HT-29 (cell line): ENCODE measurements at regions not wholly inside any gene's neighbourhood (a gene's known extent, or its start where the extent isn't known, plus 50 kb on each side); places are given as distances from the start of the nearest gene placed in this dataset.

Experiments
- DNase-seq: peaks from one replicate; pipeline ENCODE4 v3.0.0-alpha.2; 2015; ENCODE audit warnings: low spot score

DNA sequence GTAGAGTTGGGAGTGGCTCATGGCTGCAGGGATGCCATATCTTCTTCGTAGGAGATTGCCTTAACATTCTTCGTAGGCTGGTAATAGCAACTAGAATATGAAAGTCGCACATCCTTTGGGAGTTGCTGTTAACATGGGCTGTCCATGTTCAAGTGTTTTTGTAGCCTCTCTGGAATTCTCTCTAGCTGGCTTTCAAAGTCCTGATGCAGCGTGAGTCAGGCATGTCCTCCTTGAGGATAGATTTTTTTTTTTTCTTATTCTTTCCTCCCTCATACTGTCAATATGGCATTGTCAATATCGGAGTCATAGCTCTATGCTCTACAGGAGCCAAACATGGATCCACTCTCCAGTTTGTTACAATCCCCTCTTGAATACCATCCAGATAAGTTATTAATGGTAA is 494.8 kb upstream of the WWC1 start:
- no peak for DNase-seq

DNA sequence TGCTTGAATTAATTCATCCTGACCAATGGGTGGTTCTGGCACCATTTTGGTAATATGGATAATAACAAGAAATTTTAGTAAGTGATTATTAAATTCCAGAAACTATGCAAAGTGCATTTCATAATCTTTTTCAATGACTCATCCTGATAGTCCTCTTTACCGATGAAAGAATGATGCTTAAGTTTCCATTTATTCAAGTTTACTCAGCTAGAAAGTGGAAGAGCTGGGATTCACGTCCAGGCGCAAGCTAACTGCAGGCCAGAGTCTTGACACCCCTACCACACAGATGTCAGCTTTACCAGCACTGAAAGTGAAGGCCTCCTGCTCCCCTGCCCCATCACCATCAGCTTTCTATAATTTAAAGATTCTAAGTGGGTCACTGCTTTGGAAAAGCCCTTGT is 493.5 kb upstream of the WWC1 start:
- DNase-seq: no peak

DNA sequence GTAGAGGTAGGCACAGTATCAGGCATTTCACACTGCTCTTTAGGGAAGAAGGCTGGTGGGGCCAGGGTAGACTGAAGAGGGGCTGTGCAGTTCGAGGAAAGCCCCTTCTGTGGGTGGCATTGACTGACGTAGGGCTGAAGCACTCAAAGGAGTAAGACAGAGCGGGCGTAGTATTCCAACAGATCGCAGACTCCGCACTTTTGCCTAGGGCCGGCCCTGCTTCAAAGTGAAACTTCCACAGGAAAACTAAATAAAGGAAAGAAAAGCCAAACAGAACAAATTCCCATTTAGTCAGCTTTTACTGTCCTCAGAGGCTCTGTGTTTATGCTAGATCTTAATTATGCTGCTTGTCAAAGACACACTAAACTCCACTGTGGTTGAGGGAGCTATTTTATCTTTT is 493.0 kb upstream of the WWC1 start:
- no peak for DNase-seq

DNA sequence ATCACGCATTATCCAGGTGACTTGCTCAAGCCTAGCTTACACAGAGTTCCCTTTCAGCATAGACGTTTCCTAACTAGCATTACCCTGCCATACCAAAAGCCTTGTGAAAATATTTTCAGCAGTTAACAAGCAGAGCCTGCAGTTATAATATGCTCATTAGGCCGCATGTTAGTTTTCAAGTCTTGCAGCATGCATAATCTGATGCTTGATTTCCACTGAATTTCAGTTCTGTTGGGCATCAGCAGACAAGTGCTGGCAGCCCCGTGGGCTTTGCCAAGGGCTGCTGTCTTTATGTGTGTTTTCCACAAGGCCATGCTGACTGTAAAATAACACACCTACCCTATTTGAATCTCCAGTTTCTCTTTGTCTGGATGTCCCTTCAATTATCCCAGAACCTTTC is 491.0 kb upstream of the WWC1 start:
- DNase-seq: no peak

DNA sequence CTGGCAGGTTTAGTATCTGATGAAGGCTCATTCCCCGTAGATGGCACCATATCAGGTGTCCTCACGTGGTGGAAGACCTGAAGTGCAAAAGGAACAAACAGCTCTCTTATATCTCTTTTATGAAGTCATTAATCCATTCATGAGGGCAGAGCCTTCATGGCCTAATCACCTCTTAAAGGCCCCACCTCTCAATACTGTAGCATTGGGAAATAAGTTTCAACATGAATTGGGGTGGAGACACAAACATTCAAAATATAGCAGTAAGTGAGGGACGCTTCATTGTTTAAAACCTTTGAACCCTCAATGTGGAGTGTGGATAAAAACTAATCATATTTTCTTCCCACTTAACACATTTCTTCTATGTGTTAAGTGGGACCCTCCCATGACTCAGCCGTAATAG is 489.4 kb upstream of the WWC1 start:
- no peak for DNase-seq

DNA sequence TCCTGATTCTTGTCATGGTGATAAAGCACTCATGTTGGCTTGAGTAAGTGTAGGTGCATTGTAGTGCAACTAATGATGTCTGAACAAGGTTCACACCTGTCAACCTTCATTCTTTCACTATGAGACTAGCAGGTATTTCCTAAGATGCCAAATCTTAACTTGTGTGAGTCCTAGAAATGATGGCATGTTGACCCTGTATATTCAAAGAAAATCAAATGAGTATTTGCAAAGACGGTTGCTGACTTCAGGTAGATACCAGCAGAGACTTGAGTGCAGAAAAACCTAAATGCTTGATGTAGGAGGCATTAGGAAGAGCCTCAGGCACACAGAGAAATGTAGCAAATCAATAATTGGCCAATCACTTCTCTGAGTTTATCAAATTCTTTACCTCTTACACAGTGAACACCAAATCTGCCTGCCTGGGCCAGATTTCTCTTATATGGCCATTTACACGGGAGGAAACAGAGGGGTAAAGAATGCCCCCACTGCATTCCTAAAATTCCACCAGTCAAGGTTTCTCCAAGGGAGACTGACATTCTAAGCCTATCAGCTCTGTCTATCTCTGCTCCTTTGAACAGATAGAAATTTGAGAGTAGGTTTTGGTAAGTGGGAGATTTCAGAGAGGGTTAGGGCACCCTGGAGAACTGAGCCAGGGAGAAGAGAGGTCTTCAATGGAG is 488.6 kb upstream of the WWC1 start:
- no peak for DNase-seq

DNA sequence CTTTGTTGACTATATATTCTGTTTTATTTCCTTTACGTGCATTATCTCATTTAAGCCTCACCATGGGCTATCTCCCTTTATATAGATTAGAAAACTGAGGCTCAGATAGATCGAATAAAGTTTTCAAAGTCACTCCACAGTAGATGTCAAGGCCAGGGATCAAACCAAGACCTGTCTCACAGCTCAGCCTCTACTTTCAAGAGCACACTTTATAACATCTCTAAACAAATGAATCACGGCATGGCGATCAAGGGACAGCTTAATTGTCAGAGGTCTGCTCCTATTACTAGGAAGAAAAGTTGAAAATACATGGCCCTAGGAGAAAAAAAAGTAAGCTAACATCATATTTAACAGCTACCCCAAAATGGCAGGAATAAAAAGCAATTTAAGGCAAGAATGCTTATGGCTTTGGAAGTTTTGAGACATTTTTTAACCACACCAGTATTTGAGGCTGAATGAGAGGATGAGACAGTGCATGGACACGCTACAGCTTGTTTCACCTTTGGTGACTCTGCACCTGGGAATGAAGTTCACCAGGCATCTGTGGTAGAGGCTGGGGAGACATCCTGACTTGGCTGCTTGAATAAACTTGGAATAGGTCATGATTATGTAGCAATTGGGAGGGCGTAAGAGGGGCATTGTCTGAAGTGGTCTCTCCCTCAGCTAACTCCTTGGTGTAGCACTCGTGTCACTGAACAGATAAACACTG is 486.8 kb upstream of the WWC1 start:
- no peak for DNase-seq

DNA sequence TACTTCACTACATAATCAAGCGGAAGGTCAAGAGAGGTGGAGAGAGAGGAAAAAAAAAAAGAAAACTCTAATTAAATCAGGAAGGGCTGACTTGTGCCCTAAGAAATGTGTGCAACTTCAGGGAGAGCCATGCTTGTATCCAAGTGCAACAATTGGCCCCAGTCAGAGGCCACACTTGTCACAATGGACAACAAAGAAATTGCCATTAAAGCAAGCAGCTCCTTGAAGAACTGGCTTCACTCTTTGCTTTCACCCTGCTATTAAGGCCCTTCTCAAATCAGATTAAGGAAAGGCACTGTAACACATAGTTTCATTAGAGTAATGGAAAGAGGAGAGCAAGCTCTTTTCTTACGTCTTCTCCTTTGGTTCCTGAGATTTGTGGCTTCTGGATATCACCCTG is 480.9 kb upstream of the WWC1 start:
- DNase-seq: no peak

DNA sequence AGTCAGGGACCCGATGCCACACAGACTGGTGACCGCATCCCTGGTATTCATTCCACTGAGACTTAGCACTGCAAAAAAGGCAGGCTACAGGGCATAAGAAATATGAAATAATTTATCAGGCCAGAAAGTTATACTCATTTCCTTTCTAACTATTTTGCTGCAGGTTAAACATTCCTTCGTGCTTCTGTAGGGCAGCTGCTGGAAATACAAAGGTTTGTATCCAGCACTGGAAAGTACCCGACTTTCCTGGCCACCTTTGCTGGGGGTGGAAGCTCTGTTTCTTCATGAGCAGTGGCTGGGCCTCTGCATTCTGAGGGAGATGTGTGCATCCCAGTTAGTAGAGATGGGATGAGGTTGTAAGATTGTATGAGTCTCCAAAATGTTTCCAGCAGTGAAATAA is 478.6 kb upstream of the WWC1 start:
- no peak for DNase-seq

DNA sequence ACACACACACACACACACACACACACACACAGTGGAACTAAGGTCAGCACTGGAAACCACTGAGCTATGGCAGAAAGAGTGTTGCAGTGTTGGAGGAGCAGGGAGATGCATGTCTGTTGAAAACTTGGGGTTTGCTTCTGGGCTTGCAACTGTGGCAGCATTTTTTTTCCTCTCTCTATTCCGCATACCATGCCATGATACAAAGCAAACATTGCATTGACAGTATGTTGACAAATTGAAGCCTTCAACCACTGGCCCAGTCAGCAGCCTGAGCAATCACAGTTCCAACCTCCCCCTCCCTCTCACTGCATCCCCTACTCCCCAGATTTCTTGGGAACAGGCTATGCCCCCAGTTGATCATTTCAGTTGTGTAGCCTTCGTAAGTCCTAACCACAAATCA is 478.1 kb upstream of the WWC1 start:
- no peak for DNase-seq

DNA sequence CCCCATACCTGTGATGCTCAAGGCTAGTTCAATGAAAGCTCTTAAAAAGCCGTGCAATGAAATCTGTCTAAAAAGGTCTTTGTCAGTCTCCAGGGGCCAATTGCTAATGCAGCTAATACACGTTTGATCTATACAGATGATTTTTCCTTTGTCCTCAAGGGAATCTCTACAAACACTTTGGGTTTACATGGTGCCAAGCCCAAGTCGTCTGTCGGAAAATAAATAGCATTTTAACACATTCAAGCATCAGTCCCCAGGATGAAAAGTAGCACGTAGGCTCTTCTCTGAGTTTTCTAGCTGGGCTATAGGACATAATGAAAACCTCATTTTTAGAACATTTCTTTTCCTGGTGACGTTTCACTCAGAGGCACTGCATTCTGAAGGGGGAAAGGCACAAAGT is 477.4 kb upstream of the WWC1 start:
- DNase-seq: no peak

DNA sequence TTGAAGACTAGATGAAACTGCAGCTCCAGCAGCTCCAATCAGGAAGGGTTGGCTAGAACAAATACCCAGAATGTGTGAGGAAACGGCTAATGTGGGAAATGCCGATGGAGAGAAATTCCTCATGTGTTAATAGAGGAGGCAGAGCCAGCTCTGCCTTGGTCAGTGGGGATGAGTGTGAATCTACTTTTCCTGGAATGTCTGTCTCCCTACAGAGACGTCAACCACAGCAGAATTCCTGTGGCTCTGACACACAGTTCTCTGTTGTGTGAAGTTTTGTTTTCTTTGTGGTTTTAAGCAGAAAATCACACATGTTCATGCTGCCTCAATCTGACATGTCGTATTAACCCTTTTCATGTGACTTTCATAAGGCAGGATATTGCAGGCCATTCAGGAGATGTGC is 476.6 kb upstream of the WWC1 start:
- no peak for DNase-seq

DNA sequence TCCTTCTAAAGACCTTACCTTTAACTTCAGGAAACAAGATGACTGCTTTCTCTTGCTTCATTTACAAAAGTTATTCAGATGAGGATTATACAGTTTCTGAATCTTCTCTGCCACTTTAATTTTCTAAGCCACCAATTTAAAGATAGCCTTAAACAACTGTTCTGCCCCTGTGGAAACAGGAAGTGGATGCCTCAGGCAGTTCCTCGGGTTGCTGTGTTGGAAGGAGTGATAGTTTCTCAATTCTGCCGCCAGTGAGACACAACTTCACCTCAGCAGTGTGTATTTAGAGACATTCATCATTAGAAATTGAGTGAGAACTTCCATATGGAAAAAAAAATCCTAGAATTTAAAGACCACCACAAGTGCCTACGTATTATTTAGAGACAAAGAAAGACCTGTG is 475.1 kb upstream of the WWC1 start:
- no peak for DNase-seq

DNA sequence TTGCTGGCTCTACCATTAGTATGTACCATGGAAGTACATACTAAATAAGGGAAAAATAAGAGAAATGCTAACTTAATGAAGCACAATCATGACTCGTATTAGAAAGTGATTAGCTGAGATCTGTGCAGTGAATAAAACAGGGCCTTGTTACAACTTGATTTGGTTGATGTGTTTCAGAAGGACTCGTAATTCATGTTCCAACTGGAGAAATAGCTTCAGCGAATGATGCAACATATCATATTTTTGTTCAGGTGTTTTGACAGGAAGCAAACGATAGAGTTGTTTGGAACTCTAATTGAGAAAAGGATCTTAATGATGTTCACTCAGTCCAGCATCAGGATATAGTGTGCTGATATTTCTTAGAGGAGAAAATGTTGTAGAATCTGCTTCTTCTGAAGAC is 474.6 kb upstream of the WWC1 start:
- DNase-seq: no peak

DNA sequence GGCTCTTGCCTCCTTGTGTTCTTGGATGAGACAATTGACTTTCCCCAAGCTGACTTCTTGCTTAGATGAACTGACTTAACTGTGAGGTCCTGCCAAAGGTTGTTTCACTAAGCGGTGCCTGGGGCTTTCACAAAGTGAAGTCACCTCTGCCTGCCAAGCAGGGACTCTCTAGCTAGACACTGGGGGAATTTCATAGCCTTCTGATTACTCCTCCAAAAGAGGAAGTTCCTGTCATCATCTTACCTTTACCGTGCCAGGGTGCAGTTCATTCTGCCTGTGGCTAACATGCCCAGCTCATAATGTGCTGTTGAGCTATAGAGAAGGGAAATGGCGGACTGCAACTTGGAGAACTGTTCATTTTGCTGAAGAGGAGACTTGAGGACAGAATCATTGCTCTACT is 472.0 kb upstream of the WWC1 start:
- DNase-seq: no peak

DNA sequence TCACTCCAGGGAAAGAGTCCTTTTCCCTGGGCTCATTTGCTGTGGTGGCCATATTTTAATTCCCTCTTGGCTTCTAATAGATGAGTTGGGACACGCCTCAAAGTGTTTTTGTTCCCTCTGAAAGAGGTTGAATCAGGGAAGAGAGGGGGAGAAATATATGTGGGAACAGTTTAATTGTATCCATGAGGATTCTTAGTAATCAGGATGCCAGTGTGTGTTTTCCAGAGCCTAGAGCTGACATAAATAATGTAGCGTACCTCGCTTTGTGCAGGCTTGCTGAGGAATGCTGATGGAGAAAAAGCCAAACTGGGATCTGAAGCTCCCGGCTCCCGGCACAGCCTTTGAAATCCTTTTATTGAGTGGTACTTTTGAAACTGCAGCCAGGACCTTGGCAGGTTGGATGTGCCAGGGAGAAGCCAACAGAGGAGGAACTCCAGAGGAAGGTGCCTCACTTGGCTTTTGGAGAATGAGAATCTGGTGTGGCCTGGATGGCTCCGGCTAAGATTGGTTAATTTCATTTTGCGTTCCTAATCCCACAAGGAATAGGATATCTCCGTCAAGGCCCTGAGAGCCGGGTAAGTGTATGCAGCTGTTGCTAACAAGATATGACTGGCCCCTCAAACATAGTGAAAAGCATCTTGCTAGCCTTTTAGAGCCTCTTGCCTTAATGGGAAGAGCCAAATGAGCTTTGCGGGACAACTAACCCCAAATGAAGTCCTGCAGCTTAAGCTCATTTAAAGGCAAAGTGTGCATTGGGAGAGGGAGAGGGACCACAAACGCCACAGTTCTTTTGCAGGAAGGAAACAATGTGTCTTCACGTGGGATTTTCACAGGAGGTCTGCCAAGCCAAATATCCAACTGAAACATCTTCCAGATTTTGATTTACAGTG is 471.1 kb upstream of the WWC1 start:
- no peak for DNase-seq

DNA sequence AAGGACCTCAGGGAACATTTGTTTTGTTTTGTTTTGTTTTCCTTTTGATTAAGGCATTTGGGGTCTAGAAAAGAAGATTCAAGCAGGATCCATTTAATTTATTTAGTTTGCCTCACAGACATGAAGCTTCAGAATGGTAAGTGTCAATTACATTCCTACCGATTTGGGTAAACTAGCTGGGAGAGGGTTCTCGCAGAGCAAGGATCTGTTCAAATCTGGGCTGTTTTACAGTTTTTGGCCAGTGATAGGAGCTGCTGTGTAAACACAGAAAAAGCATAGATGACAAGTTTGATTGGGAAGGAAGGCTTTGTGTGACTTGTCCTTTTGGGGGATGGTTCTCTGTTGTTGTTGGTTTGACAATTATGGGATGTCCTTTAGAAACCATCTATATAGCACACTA is 470.3 kb upstream of the WWC1 start:
- DNase-seq: no peak

DNA sequence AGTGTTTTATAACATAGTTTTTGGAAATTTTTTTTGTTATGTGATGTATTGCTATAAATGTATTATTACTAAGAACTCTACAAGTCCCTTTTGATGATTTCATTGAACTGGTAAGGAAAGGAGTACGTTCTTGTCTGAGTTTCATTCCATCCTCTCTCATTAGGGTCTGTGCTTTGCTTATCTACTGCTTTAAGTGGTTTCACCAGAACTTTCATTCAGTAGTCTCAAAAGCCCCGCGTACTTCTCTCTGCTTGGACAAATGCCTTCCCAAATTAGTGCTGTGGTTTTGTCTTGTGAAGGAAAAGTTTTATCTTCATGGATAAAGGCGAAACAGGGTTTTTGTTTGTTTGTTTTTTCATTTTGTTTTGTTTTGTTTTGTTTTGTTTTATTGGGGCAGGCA is 469.8 kb upstream of the WWC1 start:
- no peak for DNase-seq

DNA sequence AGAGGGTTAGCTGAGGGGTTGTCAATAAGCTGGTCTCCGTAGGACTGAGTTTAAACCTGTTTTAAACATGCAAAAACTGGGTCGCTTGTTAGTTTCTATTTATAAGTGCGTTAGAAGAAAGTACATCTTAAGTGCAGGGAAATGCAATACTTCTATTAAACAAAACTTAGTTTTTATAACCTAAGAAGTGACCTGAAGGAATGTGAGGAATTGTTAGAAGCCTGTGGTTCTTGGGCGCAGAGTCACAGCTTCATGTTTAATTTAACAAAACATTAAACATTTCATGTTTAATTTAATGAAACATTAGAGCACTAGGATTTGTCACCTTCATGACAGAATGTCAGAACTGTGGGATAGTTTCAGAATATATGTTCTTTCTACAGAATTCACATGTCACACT is 469.2 kb upstream of the WWC1 start:
- DNase-seq: no peak

DNA sequence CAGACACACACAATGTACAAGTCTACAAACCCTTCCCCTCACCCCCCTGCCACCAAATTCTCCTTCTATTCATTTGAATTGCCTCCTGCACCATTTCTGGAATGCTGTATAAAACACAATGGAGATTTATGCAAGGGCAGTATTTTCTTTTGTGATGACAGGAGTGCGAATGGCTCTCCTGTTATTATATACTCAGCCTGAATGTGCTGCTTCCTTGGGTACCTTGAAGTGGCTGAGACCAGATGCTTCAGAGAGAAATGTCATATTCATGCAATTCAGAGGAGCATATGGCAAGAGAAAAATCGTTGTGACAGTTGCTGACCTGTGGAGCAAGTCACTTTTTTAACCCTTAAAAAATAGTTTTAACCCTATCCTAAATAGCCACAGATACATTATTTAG is 468.0 kb upstream of the WWC1 start:
- no peak for DNase-seq

DNA sequence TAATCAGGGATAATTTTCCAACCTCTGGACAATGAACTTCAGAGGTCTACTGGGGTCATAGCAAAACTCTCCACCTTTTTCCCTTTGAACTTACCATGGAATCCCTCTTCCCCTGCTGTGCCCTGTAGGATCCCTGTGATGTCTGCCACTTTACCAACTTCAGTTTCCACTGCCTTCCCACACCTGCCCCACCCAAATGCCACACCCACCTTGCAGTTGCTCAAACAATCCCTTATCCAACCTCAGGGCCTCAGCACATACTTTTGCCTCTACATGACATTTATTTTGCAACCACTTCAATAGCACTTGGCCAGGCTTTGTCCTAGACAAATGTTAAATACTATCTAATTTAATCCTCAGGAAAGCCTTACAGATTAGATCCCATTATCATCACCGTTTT is 463.7 kb upstream of the WWC1 start:
- DNase-seq: no peak

DNA sequence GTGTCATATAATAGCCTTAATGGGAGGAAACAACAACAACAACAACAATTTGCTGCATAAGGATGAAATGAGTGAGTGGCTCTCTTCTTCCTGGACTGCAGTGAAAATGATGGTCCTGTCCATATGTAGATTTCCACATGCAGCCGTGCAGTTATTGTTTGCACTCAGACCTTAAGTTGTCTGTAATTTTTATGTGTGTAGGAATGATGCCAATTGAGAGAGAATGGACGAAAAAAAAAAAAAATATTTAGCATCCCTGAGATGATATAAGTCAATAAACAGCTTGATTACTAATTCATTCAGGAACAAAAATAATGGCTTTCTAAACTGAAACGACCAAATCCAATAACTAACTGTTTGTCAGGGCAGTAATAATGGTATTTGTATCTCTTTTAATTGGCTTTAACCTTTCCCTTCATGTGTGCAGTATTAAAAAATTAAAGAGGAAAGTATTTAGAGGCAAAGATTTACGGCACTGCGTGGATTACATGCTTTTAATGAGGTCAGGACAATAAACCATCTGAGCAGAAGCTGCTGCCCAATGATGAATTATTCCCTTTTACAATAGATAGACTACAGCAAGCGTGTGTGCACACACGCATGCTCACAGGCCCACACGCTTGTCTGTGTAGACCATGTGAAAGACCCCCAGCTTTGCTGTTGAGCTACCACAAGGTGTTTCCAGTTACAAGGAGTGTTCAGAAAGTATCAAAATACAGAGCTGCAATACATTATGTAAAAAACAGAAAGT is 459.5 kb upstream of the WWC1 start:
- DNase-seq: no peak
